Cardiac muscle cell (in vitro differentiated cells and primary cell): ENCODE measurements at regions not wholly inside any gene's neighbourhood (a gene's known extent, or its start where the extent isn't known, plus 50 kb on each side); places are given as distances from the start of the nearest gene placed in this dataset.
A peak's percentile ranks its signal among the peaks of the same experiment; 100 is the strongest.

Source experiments
- DNase-seq, 2 donors: peaks; one replicate each; pipeline versions ENCODE4 v3.0.0 to v3.0.0-alpha.2; 2010 to 2017; ENCODE audit warnings: low read depth in 1 of 2, low spot score in 1 of 2
- H3K27ac ChIP-seq: fragments of 200-600 bp; sonication (generic); 2 replicates; pipeline ENCODE4 v1.5.1; 2016
- H3K27me3 ChIP-seq: fragments of 200-600 bp; sonication (generic); 2 replicates; pipeline ENCODE4 v1.6.0; 2016; ENCODE audit warnings: control low read depth
- H3K36me3 ChIP-seq: fragments of 200-600 bp; sonication (generic); 2 replicates; pipeline ENCODE4 v1.5.1; 2016; ENCODE audit warnings: control low read depth
- H3K4me1 ChIP-seq: fragments of 200-600 bp; sonication (generic); 2 replicates; pipeline ENCODE4 v1.8.1; 2017; ENCODE audit warnings: low read depth, mild to moderate bottlenecking, mixed run types
- H3K4me3 ChIP-seq: fragments of 200-600 bp; sonication (generic); 2 replicates; pipeline ENCODE4 v1.5.1; 2016; ENCODE audit warnings: mild to moderate bottlenecking
- H3K9me3 ChIP-seq: fragments of 200-600 bp; sonication (generic); 2 replicates; pipeline ENCODE4 v1.5.1; 2017; ENCODE audit warnings: low read depth, mild to moderate bottlenecking, control low read depth
- CTCF ChIP-seq: IDR thresholded peaks from 2 replicates; pipeline ENCODE4 v1.5.1; 2012; ENCODE audit warnings: low read depth, mild to moderate bottlenecking, low read length

- H3K27me3 ChIP-seq, result no peaks in the 10 kb centered on the region
- H3K36me3 ChIP-seq, result no peaks in the 10 kb centered on the region
- peak; percentile 82 to 83 for DNase-seq
- H3K4me1 ChIP-seq, result peaks cover 11% of the 10 kb centered on the region
- peak; percentile 89 for TF ChIP-seq CTCF
- H3K27ac ChIP-seq, result no peak overlapping the region
- H3K4me3 ChIP-seq, result no peak overlapping the region
- H3K9me3 ChIP-seq, result no peaks in the 10 kb centered on the region
Observed at GRCh38 chr5:158174918-158175851, 316.2 kb upstream of the CLINT1 start.

GRCh38 chr5:158174026-158174425, 315.1 kb upstream of the CLINT1 start:
- no peak overlapping the region for H3K27ac ChIP-seq
- H3K4me3 ChIP-seq, result no peak overlapping the region
- H3K36me3 ChIP-seq, result no peaks in the 10 kb centered on the region
- H3K9me3 ChIP-seq, result no peaks in the 10 kb centered on the region
- no peak for DNase-seq
- H3K4me1 ChIP-seq, result peaks cover 11% of the 10 kb centered on the region
- H3K27me3 ChIP-seq, result no peaks in the 10 kb centered on the region
- no peak for TF ChIP-seq CTCF

- no peaks in the 10 kb centered on the region for H3K27me3 ChIP-seq
- no peaks in the 10 kb centered on the region for H3K36me3 ChIP-seq
- no peak for DNase-seq
- no peaks in the 10 kb centered on the region for H3K9me3 ChIP-seq
- H3K27ac ChIP-seq, result no peak overlapping the region
- H3K4me3 ChIP-seq, result no peak overlapping the region
- TF ChIP-seq CTCF, result no peak
- H3K4me1 ChIP-seq, result peaks cover 6% of the 10 kb centered on the region
Observed at GRCh38 chr5:158172005-158172404, 313.1 kb upstream of the CLINT1 start.

GRCh38 chr5:158170534-158170933, 311.6 kb upstream of the CLINT1 start:
- H3K27ac ChIP-seq, result no peak overlapping the region
- DNase-seq, result no peak
- H3K4me3 ChIP-seq, result no peak overlapping the region
- no peak for TF ChIP-seq CTCF
- peaks cover 12% of the 10 kb centered on the region for H3K4me1 ChIP-seq
- no peaks in the 10 kb centered on the region for H3K27me3 ChIP-seq
- H3K9me3 ChIP-seq, result no peaks in the 10 kb centered on the region
- no peaks in the 10 kb centered on the region for H3K36me3 ChIP-seq

GRCh38 chr5:158170060-158170459, 311.1 kb upstream of the CLINT1 start:
- DNase-seq, result no peak
- H3K4me3 ChIP-seq, result no peak overlapping the region

More at GRCh38 chr5:158170060-158170459, 311.1 kb upstream of the CLINT1 start:
- Histone ChIP-seq H3K27me3 (no peaks in the 10 kb centered on the region), H3K9me3 (no peaks in the 10 kb centered on the region), H3K4me1 (peaks cover 7% of the 10 kb centered on the region), H3K36me3 (no peaks in the 10 kb centered on the region), H3K27ac (no peak overlapping the region)
- TF ChIP-seq CTCF, result no peak
